GM18511 (cell line): ENCODE measurements at regions not wholly inside any gene's neighbourhood (a gene's known extent, or its start where the extent isn't known, plus 50 kb on each side); places are given as distances from the start of the nearest gene placed in this dataset.

ENCODE experiments used
- ATAC-seq: cut with Tn5 transposase; IDR thresholded peaks from one replicate; pipeline ENCODE4 v1.9.1; 2021; ENCODE audit warnings: mild to moderate bottlenecking, moderate library complexity; ENCODE audit not compliant: unreplicated experiment

DNA sequence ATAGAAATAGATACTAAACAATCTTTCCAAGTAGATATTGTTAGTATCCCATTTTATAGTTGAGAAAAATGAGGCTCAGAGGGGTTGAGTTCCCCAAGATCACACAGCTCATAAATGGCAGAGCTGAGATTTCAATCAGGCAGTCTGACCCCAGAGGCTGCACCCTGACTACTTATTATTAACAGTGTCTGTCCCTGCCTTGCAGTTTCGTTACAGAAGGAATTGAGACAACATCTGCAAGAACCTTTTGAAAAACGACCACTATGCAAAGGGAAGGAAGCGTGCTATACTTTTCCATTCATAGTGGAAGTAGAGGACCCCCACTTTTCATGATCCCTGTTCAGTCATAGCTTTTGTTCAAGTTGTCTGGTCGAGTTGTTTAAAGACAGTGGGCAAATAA lies 53.2 kb upstream of the SEC11C start:
- ATAC-seq = no peak

GRCh38 chr18:59087391-59087790 lies 52.3 kb upstream of the SEC11C start:
- no peak for ATAC-seq
